ENCODE measurements at regions not wholly inside any gene's neighbourhood (a gene's known extent, or its start where the extent isn't known, plus 50 kb on each side); places are given as distances from the start of the nearest gene placed in this dataset.

- TF ChIP-seq CTCF (conservative IDR thresholded peaks at IDR 0.05): no peak
- TF ChIP-seq ZFX (IDR thresholded peaks at IDR 0.05): no peak
Measured at GRCh38 chr13:111912453-111912866, 154.5 kb upstream of the SOX1 start.

Measured in C4-2B (cell line).